DND-41 (cell line): ENCODE measurements at regions not wholly inside any gene's neighbourhood (a gene's known extent, or its start where the extent isn't known, plus 50 kb on each side); places are given as distances from the start of the nearest gene placed in this dataset.

Source experiments
- CTCF ChIP-seq: IDR thresholded peaks from 2 replicates; pipeline ENCODE4 v1.5.1; 2012; ENCODE audit warnings: borderline replicate concordance, low read length, moderate library complexity, mild to moderate bottlenecking; ENCODE audit not compliant: poor library complexity, severe bottlenecking; ENCODE audit errors: extremely low read depth
- EZH2 ChIP-seq: IDR thresholded peaks from 3 replicates; pipeline ENCODE4 v1.6.1; 2012; ENCODE audit warnings: borderline replicate concordance, low read depth, mild to moderate bottlenecking, moderate library complexity, low read length, inconsistent platforms; ENCODE audit not compliant: severe bottlenecking

GRCh38 chr20:10856237-10857015, 182.6 kb upstream of the JAG1 start:
- TF ChIP-seq CTCF (no peak), EZH2 (no peak)
